Left lung (tissue), 4 donors: ENCODE measurements at regions not wholly inside any gene's neighbourhood (a gene's known extent, or its start where the extent isn't known, plus 50 kb on each side); places are given as distances from the start of the nearest gene placed in this dataset.

ENCODE experiments used
- ATAC-seq: fragments of 200-7000 bp; cut with Tn5 transposase; one replicate; pipeline ENCODE4 v1.9.1; 2020; ENCODE audit warnings: moderate library complexity
- DNase-seq, 4 donors: peaks; one replicate each; pipeline ENCODE4 v3.0.0-alpha.2; 2013 to 2020
- H3K27ac ChIP-seq, 2 donors: fragments of 200-600 bp; sonication (generic) in 1 of 2; one replicate each; pipeline versions ENCODE4 v1.5.0 to v1.8.0; 2020 to 2021
- H3K27me3 ChIP-seq, 2 donors: fragments of 200-600 bp; sonication (generic) in 1 of 2; one replicate each; pipeline versions ENCODE4 v1.5.0 to v1.8.0; 2020 to 2021
- H3K36me3 ChIP-seq, 2 donors: fragments of 200-600 bp; sonication (generic) in 1 of 2; one replicate each; pipeline versions ENCODE4 v1.5.0 to v1.8.0; 2020 to 2021
- H3K4me1 ChIP-seq, 2 donors: fragments of 200-600 bp; one replicate each; pipeline ENCODE4 v1.8.0; 2021
- H3K4me3 ChIP-seq, 2 donors: fragments of 200-600 bp; sonication (generic) in 1 of 2; one replicate each; pipeline versions ENCODE4 v1.5.0 to v1.8.0; 2020 to 2021; ENCODE audit warnings: mild to moderate bottlenecking in 1 of 2
- H3K9me3 ChIP-seq, 2 donors: fragments of 200-600 bp; sonication (generic) in 1 of 2; one replicate each; pipeline versions ENCODE4 v1.5.0 to v1.8.0; 2020 to 2021
- intact Hi-C, 2 donors: fragments of 100-400 bp; cut with DNase I; formaldehyde crosslinking; loops; one replicate each; pipeline versions ENCODE4 v1.11.2 to v1.14.2; 2022
- TF ChIP-seq, protein P1 (sequence below), 2 donors: fragments of 200-600 bp; sonication (generic) in 1 of 2; IDR thresholded peaks; one replicate each; pipeline versions ENCODE4 v1.5.0 to v1.8.0; 2021; ENCODE audit warnings: antibody characterized with exemption in 2 of 2
- donor health status: DM: no; HTN: yes; CAD: no.
- donor health status: DM: no; HTN: no; CAD: no.

DNA sequence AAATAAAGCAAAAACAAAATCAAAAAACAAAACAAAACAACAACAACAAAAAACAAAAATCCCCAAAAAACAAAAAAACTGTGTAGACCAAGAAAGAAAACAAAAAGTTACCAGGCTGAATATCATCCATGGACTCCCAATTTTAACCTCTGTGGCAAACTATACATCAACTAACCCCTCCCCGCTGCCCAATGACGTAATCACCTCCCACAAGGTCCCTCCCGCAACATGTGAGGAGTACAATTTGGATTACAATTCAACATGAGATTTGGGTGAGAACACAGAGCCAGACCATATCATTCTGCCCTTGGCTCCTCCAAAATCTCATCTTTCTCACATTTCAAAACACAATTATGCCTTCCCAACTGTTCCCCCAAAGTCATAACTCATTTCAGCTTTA, 179.8 kb downstream of the DERA start:
- Histone ChIP-seq H3K9me3 (no peaks in the 10 kb centered on the region), H3K4me3 (no peak overlapping the region), H3K36me3 (no peaks in the 10 kb centered on the region), H3K27me3 (no peaks in the 10 kb centered on the region), H3K27ac (no peak overlapping the region), H3K4me1 (no peaks in the 10 kb centered on the region)
- ATAC-seq (no peak), DNase-seq (no peak)
- intact Hi-C loops = no loop called here
- TF ChIP-seq, protein P1, sequence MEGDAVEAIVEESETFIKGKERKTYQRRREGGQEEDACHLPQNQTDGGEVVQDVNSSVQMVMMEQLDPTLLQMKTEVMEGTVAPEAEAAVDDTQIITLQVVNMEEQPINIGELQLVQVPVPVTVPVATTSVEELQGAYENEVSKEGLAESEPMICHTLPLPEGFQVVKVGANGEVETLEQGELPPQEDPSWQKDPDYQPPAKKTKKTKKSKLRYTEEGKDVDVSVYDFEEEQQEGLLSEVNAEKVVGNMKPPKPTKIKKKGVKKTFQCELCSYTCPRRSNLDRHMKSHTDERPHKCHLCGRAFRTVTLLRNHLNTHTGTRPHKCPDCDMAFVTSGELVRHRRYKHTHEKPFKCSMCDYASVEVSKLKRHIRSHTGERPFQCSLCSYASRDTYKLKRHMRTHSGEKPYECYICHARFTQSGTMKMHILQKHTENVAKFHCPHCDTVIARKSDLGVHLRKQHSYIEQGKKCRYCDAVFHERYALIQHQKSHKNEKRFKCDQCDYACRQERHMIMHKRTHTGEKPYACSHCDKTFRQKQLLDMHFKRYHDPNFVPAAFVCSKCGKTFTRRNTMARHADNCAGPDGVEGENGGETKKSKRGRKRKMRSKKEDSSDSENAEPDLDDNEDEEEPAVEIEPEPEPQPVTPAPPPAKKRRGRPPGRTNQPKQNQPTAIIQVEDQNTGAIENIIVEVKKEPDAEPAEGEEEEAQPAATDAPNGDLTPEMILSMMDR (IDR thresholded peaks at IDR 0.05) = no peak

- TF ChIP-seq, protein P1 (IDR thresholded peaks at IDR 0.05) = no peak
- Histone ChIP-seq H3K4me3 (no peak overlapping the region), H3K4me1 (no peaks in the 10 kb centered on the region), H3K9me3 (no peaks in the 10 kb centered on the region), H3K27me3 (no peaks in the 10 kb centered on the region), H3K36me3 (no peaks in the 10 kb centered on the region), H3K27ac (no peak overlapping the region)
- no peak for DNase-seq
- intact Hi-C loops = no loop called here
- no peak for ATAC-seq
Measured at GRCh38 chr12:16088421-16088820, 177.3 kb downstream of the DERA start.
